Activated CD4-positive, CD25-positive, alpha-beta regulatory T cell treated with anti-CD3 and anti-CD28 coated beads, Interleukin-2, amount 50 U/mL, for 24 hours (primary cell): ENCODE measurements at regions not wholly inside any gene's neighbourhood (a gene's known extent, or its start where the extent isn't known, plus 50 kb on each side); places are given as distances from the start of the nearest gene placed in this dataset.
"Not testable (repeated sequence)": the region's sequence is repeated elsewhere in the genome, so short reads cannot be mapped to it uniquely, and the experiment has no call there.

ENCODE experiments used
- ATAC-seq, 2 donors: fragments of 150-1000 bp; cut with Tn5 transposase; one replicate each; pipeline ENCODE4 v1.10.0; 2021; ENCODE audit warnings: mild to moderate bottlenecking in 1 of 2, moderate library complexity in 1 of 2

- no peak for ATAC-seq
Measured at GRCh38 chr21:20207335-20207734, 790.9 kb upstream of the NCAM2 start.

- no peak for ATAC-seq
Measured at GRCh38 chr21:20215959-20216358, 782.2 kb upstream of the NCAM2 start.

- ATAC-seq = no peak
Measured at GRCh38 chr21:20220586-20220985, 777.6 kb upstream of the NCAM2 start.

DNA sequence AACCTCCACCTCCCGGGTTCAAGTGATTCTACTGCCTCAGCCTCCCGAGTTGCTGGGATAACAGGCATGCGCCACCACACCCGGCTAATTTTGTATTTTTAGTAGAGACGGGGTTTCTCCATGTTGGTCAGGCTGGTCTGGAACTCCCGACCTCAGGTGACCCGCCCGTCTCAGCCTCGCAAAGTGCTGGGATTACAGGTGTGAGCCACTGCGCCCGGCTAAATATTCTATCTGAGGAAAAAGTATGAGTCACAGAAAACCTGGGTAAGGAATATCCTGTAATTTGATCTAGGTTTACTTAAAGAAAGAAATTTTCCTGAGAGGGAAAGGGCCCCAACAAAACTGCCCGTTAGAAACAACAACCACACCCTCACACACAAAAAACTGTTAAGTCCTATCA lies 776.2 kb upstream of the NCAM2 start:
- ATAC-seq = not testable (repeated sequence)

- ATAC-seq = not testable (repeated sequence)
Measured at GRCh38 chr21:20236649-20237048, 761.6 kb upstream of the NCAM2 start.

GRCh38 chr21:20249401-20249800 lies 748.8 kb upstream of the NCAM2 start:
- ATAC-seq = no peak

GRCh38 chr21:20250337-20250736 lies 747.9 kb upstream of the NCAM2 start:
- no peak for ATAC-seq

DNA sequence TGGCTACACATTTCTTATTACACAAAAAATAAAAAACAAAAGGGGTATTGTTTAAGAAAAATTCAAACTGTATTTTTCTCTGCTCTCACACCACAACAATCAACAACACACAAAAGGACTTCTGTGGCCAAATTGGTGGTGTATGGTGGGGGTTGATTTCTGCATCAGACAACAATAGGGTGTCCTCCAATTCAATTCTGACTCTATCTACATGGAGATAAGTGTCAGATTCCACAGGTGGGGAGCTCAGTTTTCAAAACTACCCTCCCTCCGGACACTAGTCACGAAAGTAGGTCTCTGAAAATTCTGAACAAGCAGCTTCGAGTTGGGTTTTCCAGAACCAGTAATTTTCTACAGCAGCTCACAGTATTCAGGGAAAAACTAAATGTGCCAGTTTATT lies 744.9 kb upstream of the NCAM2 start:
- ATAC-seq = no peak

GRCh38 chr21:20254964-20255363 lies 743.2 kb upstream of the NCAM2 start:
- ATAC-seq = no peak

- ATAC-seq = no peak
Measured at GRCh38 chr21:20257052-20257740, 741.0 kb upstream of the NCAM2 start.

DNA sequence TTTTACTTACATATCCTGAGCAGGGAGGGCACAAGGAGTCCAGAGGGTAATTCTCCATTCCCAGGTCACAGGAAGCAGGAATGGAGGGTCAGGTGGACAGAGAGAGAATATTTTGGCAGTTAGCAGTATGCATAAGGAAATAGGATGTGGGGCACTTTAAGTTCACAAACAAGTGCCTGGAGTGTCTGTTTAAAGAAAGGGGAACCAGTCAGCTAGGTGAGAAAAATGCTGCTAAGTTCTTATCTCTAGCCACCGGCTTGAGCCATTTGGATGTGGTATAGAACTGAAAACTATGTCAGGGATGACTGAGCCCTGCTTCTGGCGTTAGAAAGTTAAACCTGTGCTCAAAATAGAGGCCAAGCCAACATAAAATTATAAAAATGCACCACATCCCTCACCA lies 739.7 kb upstream of the NCAM2 start:
- ATAC-seq = no peak

- no peak for ATAC-seq
Measured at GRCh38 chr21:20259031-20259867, 739.0 kb upstream of the NCAM2 start.

DNA sequence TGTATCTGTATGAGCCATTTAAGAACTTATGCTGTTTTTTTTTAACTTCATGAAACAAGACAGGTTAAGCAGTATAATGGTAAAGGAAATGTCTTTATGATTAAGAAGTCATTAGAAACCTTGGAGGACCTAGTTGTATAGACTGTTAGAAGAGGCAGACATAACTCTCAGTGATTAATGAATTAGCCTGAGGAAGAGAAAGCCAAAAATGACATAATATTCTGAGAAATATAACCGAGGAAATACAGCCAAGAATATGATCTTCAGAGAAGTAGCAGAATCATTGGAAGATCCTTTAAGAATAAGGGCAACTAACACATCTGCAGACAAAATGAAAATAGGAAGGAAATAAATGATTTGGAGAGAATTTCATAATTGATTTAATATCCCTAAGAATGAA lies 738.1 kb upstream of the NCAM2 start:
- no peak for ATAC-seq

DNA sequence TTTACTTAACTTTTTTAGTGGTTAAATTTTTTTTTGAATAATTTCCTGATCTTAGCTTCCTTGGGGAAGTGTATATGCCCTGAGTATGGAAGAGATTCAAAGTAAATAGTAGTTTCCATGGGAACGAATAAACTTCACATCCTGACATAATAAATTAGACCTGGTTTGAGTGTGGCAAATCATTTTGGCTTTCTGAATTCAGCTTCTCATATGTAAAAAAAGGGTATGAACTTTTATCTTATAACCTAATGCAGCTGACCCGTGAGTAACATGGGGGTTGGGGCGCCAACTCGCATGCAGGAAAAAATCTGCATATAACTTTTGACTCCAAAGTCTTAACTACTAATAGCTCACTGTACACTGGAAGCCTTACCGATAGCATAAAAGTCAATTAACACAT lies 736.8 kb upstream of the NCAM2 start:
- no peak for ATAC-seq

- no peak for ATAC-seq
Measured at GRCh38 chr21:20265707-20266440, 732.3 kb upstream of the NCAM2 start.

- no peak for ATAC-seq
Measured at GRCh38 chr21:20266441-20266710, 731.8 kb upstream of the NCAM2 start.

DNA sequence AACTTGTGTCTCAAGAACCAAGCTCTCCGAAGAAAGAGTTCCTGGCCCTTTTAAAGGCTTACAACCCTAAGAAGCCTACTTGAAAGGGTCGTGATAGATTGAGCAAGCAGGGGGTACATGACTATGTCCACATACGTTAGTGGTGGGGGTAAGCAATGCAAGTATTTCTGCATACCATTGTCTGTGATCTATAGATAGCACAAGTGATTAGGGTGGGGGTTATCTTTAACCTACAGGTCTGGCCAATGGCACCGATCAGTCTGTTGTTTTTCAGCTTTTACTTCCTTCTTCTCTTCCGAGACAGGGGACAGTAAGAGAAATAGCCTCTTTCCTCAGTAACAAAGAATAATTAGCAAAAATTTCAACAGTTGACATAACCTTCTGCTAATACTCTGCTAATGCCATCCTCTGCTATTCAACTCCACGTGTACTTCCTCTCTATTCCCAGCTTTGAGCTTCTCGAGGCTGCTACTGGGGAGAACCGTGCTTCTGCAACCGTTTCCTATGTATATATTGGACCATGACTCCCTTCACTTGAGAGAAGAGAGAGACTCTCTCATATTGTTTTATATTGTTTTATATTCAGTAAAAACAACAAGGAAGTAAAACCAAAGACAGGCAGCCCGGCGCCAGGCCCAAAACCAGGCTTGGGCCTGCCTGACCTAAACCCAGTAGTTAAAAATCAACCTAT lies 727.7 kb upstream of the NCAM2 start:
- ATAC-seq = no peak

GRCh38 chr21:20272791-20273362 lies 725.3 kb upstream of the NCAM2 start:
- no peak for ATAC-seq

- no peak for ATAC-seq
Measured at GRCh38 chr21:20276377-20276776, 721.8 kb upstream of the NCAM2 start.

- no peak for ATAC-seq
Measured at GRCh38 chr21:20276954-20277353, 721.3 kb upstream of the NCAM2 start.

DNA sequence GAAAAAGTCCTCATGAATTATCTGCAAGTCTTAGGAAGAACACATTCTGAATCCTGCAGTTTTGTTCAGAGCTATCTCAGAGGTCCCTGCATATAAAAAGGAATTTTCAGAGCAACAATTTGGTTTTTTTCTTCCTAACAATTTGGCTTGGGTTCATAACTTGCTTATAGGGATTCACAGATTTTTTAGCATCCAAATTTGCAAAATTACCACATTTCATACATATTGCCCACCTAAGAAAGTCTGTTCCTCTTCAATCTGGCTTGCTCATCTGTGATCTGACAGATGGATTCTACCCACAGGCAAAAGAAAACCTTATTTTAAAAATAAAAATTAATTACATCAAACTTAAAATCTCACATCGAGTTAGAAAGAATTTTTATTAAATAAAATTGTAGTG lies 714.4 kb upstream of the NCAM2 start:
- ATAC-seq = no peak

DNA sequence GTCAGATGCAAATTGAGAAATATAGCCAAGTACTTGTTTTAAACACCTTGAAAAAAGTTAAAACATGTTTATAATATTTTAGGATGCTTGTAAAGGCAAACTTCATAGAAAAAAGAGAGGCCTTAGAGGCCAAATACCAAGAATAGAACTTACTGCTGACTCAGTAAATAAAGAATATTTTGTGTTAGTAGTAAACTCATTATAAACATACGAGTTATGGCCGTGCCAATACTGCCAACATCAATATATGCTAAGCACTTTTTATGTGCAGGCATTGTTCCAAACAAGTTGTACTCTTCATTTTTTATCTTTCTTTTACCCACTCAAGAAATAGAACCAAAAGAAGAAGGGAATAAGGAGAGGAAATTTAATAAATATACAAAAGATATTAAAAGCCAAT lies 705.9 kb upstream of the NCAM2 start:
- ATAC-seq = no peak

- ATAC-seq = not testable (repeated sequence)
Measured at GRCh38 chr21:20292854-20293253, 705.4 kb upstream of the NCAM2 start.
